Activated CD4-positive, alpha-beta T cell treated with anti-CD3 and anti-CD28 coated beads, Interleukin-2, amount 50 U/mL, for 4 hours (primary cell): ENCODE measurements at regions not wholly inside any gene's neighbourhood (a gene's known extent, or its start where the extent isn't known, plus 50 kb on each side); places are given as distances from the start of the nearest gene placed in this dataset.

Experiments
- DNase-seq, 2 experiments: peaks; one replicate each; pipeline ENCODE4 v3.0.0-alpha.2; 2020

GRCh38 chr14:42293180-42293579 lies 686.5 kb downstream of the LRFN5 start:
- DNase-seq, result no peak

- no peak for DNase-seq
These were observed 671.2 kb downstream of the LRFN5 start for GRCh38 chr14:42277840-42278239.

GRCh38 chr14:42269234-42269633 lies 662.6 kb downstream of the LRFN5 start:
- DNase-seq, result no peak

GRCh38 chr14:42248131-42248530 lies 641.5 kb downstream of the LRFN5 start:
- no peak for DNase-seq

- DNase-seq, result no peak
These were observed 634.4 kb downstream of the LRFN5 start for GRCh38 chr14:42241101-42241500.

GRCh38 chr14:42229976-42230375 lies 623.3 kb downstream of the LRFN5 start:
- no peak for DNase-seq

- no peak for DNase-seq
These were observed 622.6 kb downstream of the LRFN5 start for GRCh38 chr14:42229294-42229693.

- no peak for DNase-seq
These were observed 621.9 kb downstream of the LRFN5 start for GRCh38 chr14:42228611-42229010.

GRCh38 chr14:42224053-42224888 lies 617.6 kb downstream of the LRFN5 start:
- DNase-seq, result no peak

GRCh38 chr14:42222924-42223471 lies 616.3 kb downstream of the LRFN5 start:
- no peak for DNase-seq

GRCh38 chr14:42214981-42215491 lies 608.4 kb downstream of the LRFN5 start:
- no peak for DNase-seq

GRCh38 chr14:42200957-42201356 lies 594.3 kb downstream of the LRFN5 start:
- no peak for DNase-seq

- no peak for DNase-seq
These were observed 591.3 kb downstream of the LRFN5 start for GRCh38 chr14:42198010-42198409.

GRCh38 chr14:42192738-42193653 lies 586.3 kb downstream of the LRFN5 start:
- no peak for DNase-seq

GRCh38 chr14:42190744-42191143 lies 584.1 kb downstream of the LRFN5 start:
- DNase-seq, result no peak

GRCh38 chr14:42187846-42188245 lies 581.2 kb downstream of the LRFN5 start:
- no peak for DNase-seq

GRCh38 chr14:42185718-42186117 lies 579.0 kb downstream of the LRFN5 start:
- DNase-seq, result no peak

- DNase-seq, result no peak
These were observed 567.7 kb downstream of the LRFN5 start for GRCh38 chr14:42174357-42174756.

- no peak for DNase-seq
These were observed 566.5 kb downstream of the LRFN5 start for GRCh38 chr14:42173206-42173605.

GRCh38 chr14:42172304-42172703 lies 565.6 kb downstream of the LRFN5 start:
- DNase-seq, result no peak

GRCh38 chr14:42163136-42163535 lies 556.5 kb downstream of the LRFN5 start:
- no peak for DNase-seq

GRCh38 chr14:42159138-42159537 lies 552.5 kb downstream of the LRFN5 start:
- DNase-seq, result no peak

- DNase-seq, result no peak
These were observed 543.1 kb downstream of the LRFN5 start for GRCh38 chr14:42149609-42150261.
